IMR-90 (cell line): ENCODE measurements at regions not wholly inside any gene's neighbourhood (a gene's known extent, or its start where the extent isn't known, plus 50 kb on each side); places are given as distances from the start of the nearest gene placed in this dataset.

ENCODE experiments used
- ATAC-seq: fragments of 200-7000 bp; cut with Tn5 transposase; 2 replicates; pipeline ENCODE4 v1.9.1; 2020; ENCODE audit warnings: low read depth, mild to moderate bottlenecking, moderate library complexity
- BruUV-seq: library from RNA; stranded (reverse); fragments of 400-500 nt; replicated peaks from 2 replicates; lab custom pipeline; 2021; lab: Mats Ljungman, UMichigan
- CTCF ChIA-PET: fragments of 300-600 bp; formaldehyde crosslinking; extraction: SDS; loops from one replicate; lab custom pipeline; 2021; ENCODE audit warnings: antibody characterized with exemption; lab: Yijun Ruan, JAX
- POLR2A ChIA-PET: fragments of 300-600 bp; sonication (Branson Sonifier 250); formaldehyde crosslinking; loops from one replicate; lab custom pipeline; 2022; ENCODE audit warnings: antibody characterized with exemption; ENCODE audit not compliant: unreplicated experiment; lab: Charles Lee
- DNase-seq: peaks from one replicate; pipeline ENCODE4 v3.0.0; 2013
- H2AFZ ChIP-seq: replicated peaks from 2 replicates; pipeline ENCODE3; 2013; ENCODE audit warnings: low read length, mild to moderate bottlenecking; ENCODE audit not compliant: poor library complexity
- H2AK5ac ChIP-seq: 2 replicates; pipeline ENCODE4 v1.6.1; 2013; ENCODE audit warnings: low read depth, low read length, inconsistent platforms
- H2AK9ac ChIP-seq: replicated peaks from 2 replicates; pipeline ENCODE3; 2013; ENCODE audit warnings: mild to moderate bottlenecking, low read depth, low read length, moderate library complexity; ENCODE audit not compliant: poor library complexity
- H2BK120ac ChIP-seq: 2 replicates; pipeline ENCODE4 v1.6.1; 2013; ENCODE audit warnings: low read depth, low read length, inconsistent platforms
- H2BK15ac ChIP-seq: 3 replicates; pipeline ENCODE4 v1.6.1; 2013; ENCODE audit warnings: low read depth, low read length, inconsistent platforms
- H2BK20ac ChIP-seq: 2 replicates; pipeline ENCODE4 v1.6.1; 2013; ENCODE audit warnings: low read depth, mild to moderate bottlenecking, inconsistent platforms, low read length, moderate library complexity
- H2BK5ac ChIP-seq: 2 replicates; pipeline ENCODE4 v1.6.1; 2013; ENCODE audit warnings: mild to moderate bottlenecking, low read depth, low read length, inconsistent platforms; ENCODE audit not compliant: poor library complexity, severe bottlenecking
- H3K14ac ChIP-seq: replicated peaks from 2 replicates; pipeline ENCODE4 v1.6.1; 2013; ENCODE audit warnings: low read depth, low read length, inconsistent platforms
- H3K18ac ChIP-seq: 2 replicates; pipeline ENCODE4 v1.6.1; 2013; ENCODE audit warnings: low read depth, low read length, control low read depth
- H3K23ac ChIP-seq: 2 replicates; pipeline ENCODE4 v1.6.1; 2013; ENCODE audit warnings: low read depth, low read length, inconsistent platforms
- H3K27ac ChIP-seq: 2 replicates; pipeline ENCODE4 v1.5.1; 2013; ENCODE audit warnings: mild to moderate bottlenecking, control low read depth, low read length; ENCODE audit not compliant: insufficient read depth
- H3K27me3 ChIP-seq: 2 replicates; pipeline ENCODE4 v1.6.1; 2013; ENCODE audit warnings: low read length; ENCODE audit not compliant: control insufficient read depth, insufficient read depth
- H3K36me3 ChIP-seq: 2 replicates; pipeline ENCODE4 v1.6.1; 2013; ENCODE audit warnings: low read length, mixed read lengths; ENCODE audit not compliant: control insufficient read depth, insufficient read depth
- H3K4ac ChIP-seq: 2 replicates; pipeline ENCODE4 v1.6.1; 2013; ENCODE audit warnings: low read depth, low read length, inconsistent platforms
- H3K4me1 ChIP-seq: 2 replicates; pipeline ENCODE4 v1.6.1; 2013; ENCODE audit warnings: low read length, mixed read lengths; ENCODE audit not compliant: control insufficient read depth, insufficient read depth
- H3K4me2 ChIP-seq: 2 replicates; pipeline ENCODE4 v1.6.1; 2013; ENCODE audit warnings: low read depth, mild to moderate bottlenecking, control low read depth, low read length, moderate library complexity
- H3K4me3 ChIP-seq: 2 replicates; pipeline ENCODE4 v1.5.1; 2013; ENCODE audit warnings: low read depth, mild to moderate bottlenecking, control low read depth, low read length, moderate library complexity; ENCODE audit not compliant: insufficient read depth
- H3K56ac ChIP-seq: 2 replicates; pipeline ENCODE4 v1.6.1; 2013; ENCODE audit warnings: low read length, inconsistent platforms; ENCODE audit not compliant: insufficient read depth; ENCODE audit errors: extremely low read depth
- H3K79me1 ChIP-seq, 2 experiments: 2 replicates each; pipeline ENCODE4 v1.6.1; 2013; ENCODE audit warnings: low read length in 2 of 2, inconsistent platforms in 1 of 2, low read depth in 1 of 2
- H3K9ac ChIP-seq: 2 replicates; pipeline ENCODE4 v1.6.1; 2013; ENCODE audit warnings: low read depth, low read length, control low read depth
- H3K9me1 ChIP-seq: 2 replicates; pipeline ENCODE4 v1.6.1; 2013; ENCODE audit warnings: low read length, inconsistent platforms; ENCODE audit not compliant: insufficient read depth
- H3K9me3 ChIP-seq: 2 replicates; pipeline ENCODE4 v1.6.1; 2013; ENCODE audit warnings: low read length; ENCODE audit not compliant: control insufficient read depth, insufficient read depth
- H4K20me1 ChIP-seq: 2 replicates; pipeline ENCODE4 v1.6.1; 2013; ENCODE audit warnings: low read length, inconsistent platforms; ENCODE audit not compliant: insufficient read depth
- H4K5ac ChIP-seq: 2 replicates; pipeline ENCODE4 v1.6.1; 2013; ENCODE audit warnings: mild to moderate bottlenecking, low read depth, low read length, control low read depth
- H4K8ac ChIP-seq, 2 experiments: 2 replicates each; pipeline ENCODE4 v1.6.1; 2013; ENCODE audit warnings: low read depth in 2 of 2, low read length in 2 of 2, control low read depth in 1 of 2, inconsistent platforms in 1 of 2
- H4K91ac ChIP-seq: 2 replicates; pipeline ENCODE4 v1.6.1; 2013; ENCODE audit warnings: low read depth, low read length, inconsistent platforms; ENCODE audit not compliant: insufficient read depth
- CHD1 ChIP-seq: IDR thresholded peaks from 2 replicates; pipeline ENCODE4 v1.6.1; 2012; ENCODE audit warnings: low read depth, low read length, improper control_type of control experiment
- ELK1 ChIP-seq: fragments of 150-350 bp; IDR thresholded peaks from 2 replicates; pipeline ENCODE4 v1.6.1; 2016; ENCODE audit warnings: low read depth, mild to moderate bottlenecking, low read length, moderate library complexity, borderline replicate concordance
- FOS ChIP-seq: fragments of 150-350 bp; IDR thresholded peaks from 2 replicates; pipeline ENCODE4 v1.6.1; 2016; ENCODE audit warnings: low read depth, low read length
- MAZ ChIP-seq: IDR thresholded peaks from 2 replicates; pipeline ENCODE4 v1.6.1; 2012; ENCODE audit warnings: low read depth, mild to moderate bottlenecking, low read length, improper control_type of control experiment, moderate library complexity, borderline replicate concordance
- NFE2L2 ChIP-seq: fragments of 150-350 bp; IDR thresholded peaks from 2 replicates; pipeline ENCODE4 v1.6.1; 2016; ENCODE audit warnings: low read depth, mild to moderate bottlenecking, low read length
- POLR2A ChIP-seq: IDR thresholded peaks from 2 replicates; pipeline ENCODE4 v1.6.1; 2012; ENCODE audit warnings: mild to moderate bottlenecking, low read depth, low read length
- RCOR1 ChIP-seq: IDR thresholded peaks from 2 replicates; pipeline ENCODE4 v1.6.1; 2012; ENCODE audit warnings: mild to moderate bottlenecking, low read length, improper control_type of control experiment; ENCODE audit not compliant: insufficient replicate concordance
- RFX5 ChIP-seq: IDR thresholded peaks from 2 replicates; pipeline ENCODE4 v1.8.0; 2012; ENCODE audit warnings: low read depth, mild to moderate bottlenecking, low read length, moderate library complexity
- WGBS, 2 experiments: methylation state at CpG; one replicate each; pipeline versions ENCODE4 v1.1.5 to v1.1.7; 2013; ENCODE audit warnings: missing lambda C conversion rate in 2 of 2; ENCODE audit not compliant: insufficient read length in 1 of 2; ENCODE audit errors: extremely low coverage in 2 of 2; 5-methylcytosine and 5-hydroxymethylcytosine counted together
- dilution Hi-C: fragments of 300-500 bp; cut with HindIII; formaldehyde crosslinking; loops from one replicate; pipeline ENCODE4 v1.14.3; 2018; ENCODE audit warnings: low sequenced_read_pairs; ENCODE audit not compliant: unreplicated experiment
- in situ Hi-C: fragments of 300-500 bp; cut with MboI; formaldehyde crosslinking; loops from 3 replicates; pipeline ENCODE4 v1.14.3; 2019; ENCODE audit warnings: low sequenced_read_pairs, inconsistent platforms, mixed read lengths
- intact Hi-C: fragments of 100-400 bp; cut with micrococcal nuclease; formaldehyde crosslinking; loops from 2 replicates; pipeline ENCODE4 v1.10.0; 2022

GRCh38 chr12:118645219-118645618, 268.9 kb downstream of the SUDS3 start:
- no peaks in the 10 kb centered on the region for H3K4me1 ChIP-seq
- no peak overlapping the region for H2BK20ac ChIP-seq
- DNase-seq (no peak), ATAC-seq (no peak)
- no peak overlapping the region for H3K4me2 ChIP-seq
- no peaks in the 10 kb centered on the region for H3K9me1 ChIP-seq
- H4K5ac ChIP-seq, result no peak overlapping the region
- no peak overlapping the region for H4K91ac ChIP-seq
- no peak overlapping the region for H3K18ac ChIP-seq
- no peak overlapping the region for H2BK15ac ChIP-seq
- no peak overlapping the region for H2AFZ ChIP-seq
- H4K8ac ChIP-seq, result no peak overlapping the region
- no peak overlapping the region for H3K56ac ChIP-seq
- H2BK120ac ChIP-seq, result no peak overlapping the region
- H3K27me3 ChIP-seq, result no peaks in the 10 kb centered on the region
- no peak overlapping the region for H3K14ac ChIP-seq
- TF ChIP-seq RCOR1 (no peak), CHD1 (no peak), NFE2L2 (no peak), MAZ (no peak), FOS (no peak), POLR2A (no peak), RFX5 (no peak), ELK1 (no peak)
- no peak overlapping the region for H3K23ac ChIP-seq
- H3K4me3 ChIP-seq, result no peak overlapping the region
- 0% methylated on average over 1 of the region's 3 CpGs; no CpG with 5 or more reads in 1 of the 2 experiments for WGBS, 2 experiments
- ChIA-PET CTCF (no interaction called here), POLR2A (no interaction called here)
- no peaks in the 10 kb centered on the region for H3K36me3 ChIP-seq
- no peak overlapping the region for H2BK5ac ChIP-seq
- H3K9ac ChIP-seq, result no peak overlapping the region
- H4K20me1 ChIP-seq, result no peaks in the 10 kb centered on the region
- no peaks in the 10 kb centered on the region for H3K79me1 ChIP-seq
- H3K4ac ChIP-seq, result no peak overlapping the region
- intact Hi-C loops (no loop called here), dilution Hi-C loops (no loop called here), in situ Hi-C loops (no loop called here)
- H2AK5ac ChIP-seq, result no peak overlapping the region
- no peak overlapping the region for H3K27ac ChIP-seq
- no TSS peak for BruUV-seq
- H2AK9ac ChIP-seq, result no peak overlapping the region
- H3K9me3 ChIP-seq, result peaks cover 10% of the 10 kb centered on the region
